Thymus (tissue), 11 donors: ENCODE measurements at regions not wholly inside any gene's neighbourhood (a gene's known extent, or its start where the extent isn't known, plus 50 kb on each side); places are given as distances from the start of the nearest gene placed in this dataset.

Experiments used
- DNase-seq, 9 donors: peaks; one replicate each; pipeline ENCODE4 v3.0.0-alpha.2; 2013; ENCODE audit warnings: low spot score in 9 of 9, low read depth in 6 of 9, missing footprints in 1 of 9
- H3K27ac ChIP-seq, 2 donors: one replicate each; pipeline ENCODE4 v1.5.1; 2013; ENCODE audit warnings: control low read depth in 1 of 2, low read depth in 1 of 2, low read length in 1 of 2, mild to moderate bottlenecking in 1 of 2, moderate library complexity in 1 of 2
- H3K27me3 ChIP-seq, 2 donors: one replicate each; pipeline ENCODE4 v1.5.1; 2013; ENCODE audit warnings: low read length in 1 of 2; ENCODE audit not compliant: control insufficient read depth in 2 of 2, insufficient read depth in 1 of 2
- H3K36me3 ChIP-seq, 2 donors: one replicate each; pipeline ENCODE4 v1.5.1; 2013; ENCODE audit warnings: low read length in 1 of 2, mild to moderate bottlenecking in 1 of 2, moderate library complexity in 1 of 2; ENCODE audit not compliant: control insufficient read depth in 2 of 2, insufficient read depth in 2 of 2
- H3K4me1 ChIP-seq, 2 donors: one replicate each; pipeline ENCODE4 v1.5.1; 2013; ENCODE audit warnings: low read length in 2 of 2; ENCODE audit not compliant: control insufficient read depth in 2 of 2, insufficient read depth in 2 of 2
- H3K4me3 ChIP-seq, 2 donors: one replicate each; pipeline ENCODE4 v1.5.1; 2013; ENCODE audit warnings: low read length in 2 of 2, control low read depth in 1 of 2, mild to moderate bottlenecking in 1 of 2
- H3K9me3 ChIP-seq, 2 donors: one replicate each; pipeline ENCODE4 v1.5.1; 2013; ENCODE audit warnings: low read length in 1 of 2, mild to moderate bottlenecking in 1 of 2; ENCODE audit not compliant: control insufficient read depth in 2 of 2, insufficient read depth in 1 of 2
- WGBS: extraction: QIAGEN DNeasy Blood & Tissue Kit; methylation state at CpG from one replicate; pipeline ENCODE4 v1.1.7; 2013; 5-methylcytosine and 5-hydroxymethylcytosine counted together
- donor health status: healthy.

DNA sequence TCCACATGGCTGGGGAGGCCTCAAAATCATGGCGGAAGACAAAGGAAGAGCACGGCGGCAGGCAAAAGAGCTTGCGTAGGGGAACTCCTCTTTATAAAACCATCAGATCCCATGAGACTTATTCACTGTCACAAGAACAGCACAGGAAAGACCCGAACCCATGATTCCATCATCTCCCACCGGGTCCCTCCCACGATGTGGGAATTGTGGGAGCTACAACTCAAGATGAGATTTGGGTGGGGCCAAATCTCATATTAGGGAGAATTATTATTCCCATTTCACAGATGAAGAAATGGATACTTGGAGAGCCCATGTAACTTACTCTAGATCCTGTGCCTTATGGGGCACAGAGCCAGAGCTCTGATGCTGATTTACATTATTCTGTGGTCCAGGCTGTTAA lies 322.6 kb downstream of the PCNX1 start:
- H3K27me3 ChIP-seq = no peaks in the 10 kb centered on the region
- no peaks in the 10 kb centered on the region for H3K4me1 ChIP-seq
- H3K4me3 ChIP-seq = no peak overlapping the region
- DNase-seq = no peak
- WGBS = 91% methylated on average over 7 of the region's 7 CpGs
- no peaks in the 10 kb centered on the region for H3K36me3 ChIP-seq
- no peak overlapping the region for H3K27ac ChIP-seq
- H3K9me3 ChIP-seq = peaks cover 0 to 3% of the 10 kb centered on the region in 2 donors

DNA sequence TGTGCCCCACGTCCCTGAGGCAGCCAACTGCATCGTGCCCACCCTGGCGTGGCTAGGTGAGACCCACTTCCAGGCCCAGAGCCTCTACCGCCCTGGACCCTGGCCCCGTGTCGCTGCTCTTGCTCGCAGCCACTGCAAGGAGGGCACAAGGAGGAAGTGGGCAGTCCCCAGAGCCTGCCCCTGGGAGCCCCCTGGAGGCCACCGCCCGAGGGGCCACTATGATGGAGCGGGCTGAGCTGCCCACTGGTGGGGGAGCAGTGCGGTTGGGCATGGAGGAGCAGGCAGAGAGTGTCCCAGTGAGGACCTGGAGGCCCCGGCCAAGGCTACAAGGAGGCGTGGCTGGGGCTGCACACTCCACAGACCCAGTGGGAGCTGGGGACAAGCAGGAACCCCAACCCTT lies 323.6 kb downstream of the PCNX1 start:
- no peak overlapping the region for H3K4me3 ChIP-seq
- H3K27ac ChIP-seq = no peak overlapping the region
- WGBS = 97% methylated on average over 13 of the region's 13 CpGs
- H3K27me3 ChIP-seq = no peaks in the 10 kb centered on the region
- H3K4me1 ChIP-seq = no peaks in the 10 kb centered on the region
- H3K9me3 ChIP-seq = peaks cover 0 to 3% of the 10 kb centered on the region in 2 donors
- no peaks in the 10 kb centered on the region for H3K36me3 ChIP-seq
- DNase-seq = no peak

DNA sequence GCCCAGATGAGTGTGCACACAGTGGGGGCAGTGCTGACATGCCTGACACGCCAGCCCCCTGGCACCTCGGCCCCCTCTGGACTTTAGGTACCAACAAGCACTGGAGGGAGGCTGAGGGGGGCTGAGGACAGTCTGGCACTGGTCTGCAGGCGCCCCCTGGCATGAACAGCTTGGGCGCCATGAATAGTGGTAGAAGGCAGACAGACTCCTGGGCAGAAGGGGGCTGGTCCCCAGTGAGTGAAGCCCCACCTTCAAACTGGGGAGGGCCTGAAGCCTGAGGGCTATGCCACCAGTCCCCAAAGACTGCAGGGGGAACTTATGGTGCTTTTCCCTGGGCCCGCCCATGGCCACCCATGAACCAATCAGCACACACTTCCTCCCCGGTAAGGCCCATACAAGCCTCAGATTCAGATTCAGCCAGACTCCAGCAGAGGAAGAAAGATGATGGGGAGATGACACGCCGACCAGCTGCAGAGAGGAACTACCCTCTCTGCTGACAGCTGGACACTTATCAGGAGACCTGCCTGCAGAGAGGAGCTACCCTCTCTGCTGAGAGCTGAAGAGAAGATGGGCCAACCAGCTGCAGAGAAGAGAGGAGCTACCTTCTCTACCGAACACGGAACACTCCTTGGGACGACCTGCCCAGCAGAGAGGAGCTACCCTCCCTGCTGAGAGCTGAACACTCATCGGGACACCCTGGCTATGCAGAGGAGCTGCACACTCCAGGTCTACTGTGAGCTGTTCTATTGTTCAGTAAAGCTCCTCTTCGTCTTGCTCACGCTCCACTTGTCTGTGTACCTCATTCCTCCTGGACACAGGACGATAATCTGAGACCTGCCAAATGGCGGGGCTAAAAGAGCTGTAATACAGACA lies 324.5 kb downstream of the PCNX1 start:
- H3K4me1 ChIP-seq = no peaks in the 10 kb centered on the region
- H3K9me3 ChIP-seq = peaks cover 0 to 3% of the 10 kb centered on the region in 2 donors
- no peaks in the 10 kb centered on the region for H3K27me3 ChIP-seq
- WGBS = 96% methylated on average over 16 of the region's 16 CpGs
- DNase-seq = peak in 2 of 9 donors; percentile 5 to 31
- H3K36me3 ChIP-seq = no peaks in the 10 kb centered on the region
- no peak overlapping the region for H3K27ac ChIP-seq
- no peak overlapping the region for H3K4me3 ChIP-seq

DNA sequence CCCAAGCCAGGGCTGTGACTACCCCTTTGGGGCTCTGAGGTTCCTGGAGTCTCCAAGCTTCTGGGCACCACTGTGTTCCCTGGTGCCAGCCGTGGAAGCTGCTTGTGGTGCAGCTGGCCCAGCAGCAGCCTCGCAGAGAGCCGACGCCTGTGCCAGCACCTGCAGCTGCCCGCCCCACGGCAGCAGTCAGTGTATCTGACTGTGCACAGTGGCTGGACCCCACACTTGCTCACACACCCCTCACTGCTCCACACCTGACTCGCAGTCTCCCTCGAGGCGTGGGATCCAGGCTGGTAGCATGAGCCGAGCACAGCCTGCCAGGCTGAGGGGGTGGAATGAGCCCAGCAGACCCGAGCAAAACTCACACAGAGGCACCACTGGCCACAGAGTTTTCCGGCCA lies 325.2 kb downstream of the PCNX1 start:
- peaks cover 0 to 3% of the 10 kb centered on the region in 2 donors for H3K9me3 ChIP-seq
- no peak for DNase-seq
- WGBS = 95% methylated on average over 12 of the region's 12 CpGs
- no peaks in the 10 kb centered on the region for H3K36me3 ChIP-seq
- no peak overlapping the region for H3K27ac ChIP-seq
- no peak overlapping the region for H3K4me3 ChIP-seq
- no peaks in the 10 kb centered on the region for H3K27me3 ChIP-seq
- H3K4me1 ChIP-seq = no peaks in the 10 kb centered on the region

DNA sequence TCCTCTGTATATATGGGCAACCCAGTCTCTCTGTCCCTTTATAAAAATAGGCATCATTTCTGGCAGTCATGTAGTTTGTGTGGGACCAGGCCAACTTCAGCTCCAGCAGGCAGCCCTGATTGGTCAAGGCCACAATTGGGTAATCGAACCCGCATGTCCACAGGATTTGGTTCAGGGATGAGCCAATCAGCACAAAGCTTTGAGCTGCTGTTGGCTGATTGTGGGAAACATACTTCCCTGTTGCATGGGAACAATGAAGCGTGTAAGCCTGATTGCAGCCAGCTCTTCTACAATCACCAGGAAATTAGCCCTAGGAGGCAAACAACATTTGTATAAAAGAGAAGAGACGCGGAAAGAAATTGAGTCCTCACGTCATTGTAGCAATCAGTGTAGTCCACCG lies 328.6 kb downstream of the PCNX1 start:
- Histone ChIP-seq H3K36me3 (no peaks in the 10 kb centered on the region), H3K9me3 (no peaks in the 10 kb centered on the region), H3K27me3 (no peaks in the 10 kb centered on the region), H3K4me3 (no peak overlapping the region), H3K4me1 (peaks cover 0 to 8% of the 10 kb centered on the region in 2 donors), H3K27ac (no peak overlapping the region)
- WGBS = 91% methylated on average over 7 of the region's 7 CpGs
- no peak for DNase-seq

DNA sequence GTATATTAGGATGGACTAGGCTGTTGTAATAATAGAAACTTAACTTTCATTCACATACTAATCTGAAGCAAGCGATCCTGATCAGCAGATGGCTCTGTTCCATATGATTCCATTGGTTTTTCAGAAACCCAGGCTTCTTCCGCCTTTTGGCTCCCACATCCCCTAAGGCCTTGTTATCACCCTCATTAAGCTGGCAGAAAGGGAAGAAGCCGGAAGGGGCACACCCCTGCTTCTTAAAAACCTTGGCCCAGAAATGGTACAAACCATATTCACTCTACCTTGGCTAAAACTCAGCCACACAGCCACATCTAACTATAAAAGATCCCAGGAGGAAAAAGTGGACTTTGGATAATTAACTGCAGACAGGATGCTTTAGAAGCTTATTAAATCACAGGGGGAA lies 329.2 kb downstream of the PCNX1 start:
- Histone ChIP-seq H3K27me3 (no peaks in the 10 kb centered on the region), H3K27ac (no peak overlapping the region), H3K9me3 (no peaks in the 10 kb centered on the region), H3K4me3 (no peak overlapping the region), H3K36me3 (no peaks in the 10 kb centered on the region), H3K4me1 (peaks cover 0 to 8% of the 10 kb centered on the region in 2 donors)
- WGBS = 95% methylated on average over 3 of the region's 3 CpGs
- no peak for DNase-seq

DNA sequence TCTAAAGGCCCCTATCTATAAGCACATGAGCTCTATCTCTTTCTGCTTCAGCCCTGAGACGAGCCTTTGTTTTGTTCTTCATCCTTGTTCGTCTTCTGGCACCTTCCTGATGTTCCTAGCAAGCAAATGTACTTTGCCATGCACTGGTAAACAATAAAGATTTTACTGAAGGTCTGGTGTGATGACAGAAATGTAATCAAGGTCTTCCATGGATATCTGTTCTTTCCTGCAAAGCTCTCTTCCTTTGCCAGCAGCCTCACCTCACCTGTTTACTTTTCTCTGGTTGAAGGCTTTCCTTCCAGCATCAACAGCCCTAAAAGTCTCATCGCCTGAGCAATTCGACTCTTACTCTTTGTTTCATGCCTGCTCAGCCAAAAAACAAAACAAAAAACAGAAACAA lies 330.3 kb downstream of the PCNX1 start:
- WGBS = 94% methylated on average over 4 of the region's 4 CpGs
- Histone ChIP-seq H3K27me3 (no peaks in the 10 kb centered on the region), H3K27ac (no peak overlapping the region), H3K9me3 (no peaks in the 10 kb centered on the region), H3K36me3 (no peaks in the 10 kb centered on the region), H3K4me1 (peaks cover 0 to 8% of the 10 kb centered on the region in 2 donors), H3K4me3 (no peak overlapping the region)
- DNase-seq = no peak

DNA sequence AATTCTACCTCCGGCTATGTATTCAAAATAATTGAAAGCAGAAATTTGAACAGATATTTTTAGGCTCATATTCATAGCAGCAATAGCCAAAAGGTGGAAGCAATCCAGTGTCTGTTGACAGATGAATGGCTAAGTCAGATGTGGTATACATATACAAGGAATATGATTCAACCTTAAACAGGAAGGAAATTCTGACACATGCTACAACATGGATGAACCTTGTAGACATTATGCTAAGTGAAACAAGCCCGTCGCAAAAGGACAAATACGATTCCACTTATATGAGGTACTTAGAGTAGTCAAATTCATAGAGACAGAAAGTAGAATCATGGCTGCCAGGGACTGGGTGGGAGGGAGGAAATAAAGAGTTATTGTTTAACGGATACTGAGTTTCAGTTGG lies 331.6 kb downstream of the PCNX1 start:
- Histone ChIP-seq H3K4me1 (peaks cover 0 to 8% of the 10 kb centered on the region in 2 donors), H3K4me3 (no peak overlapping the region), H3K9me3 (no peaks in the 10 kb centered on the region), H3K27me3 (no peaks in the 10 kb centered on the region), H3K27ac (no peak overlapping the region), H3K36me3 (no peaks in the 10 kb centered on the region)
- no peak for DNase-seq
- 98% methylated on average over 5 of the region's 5 CpGs for WGBS

DNA sequence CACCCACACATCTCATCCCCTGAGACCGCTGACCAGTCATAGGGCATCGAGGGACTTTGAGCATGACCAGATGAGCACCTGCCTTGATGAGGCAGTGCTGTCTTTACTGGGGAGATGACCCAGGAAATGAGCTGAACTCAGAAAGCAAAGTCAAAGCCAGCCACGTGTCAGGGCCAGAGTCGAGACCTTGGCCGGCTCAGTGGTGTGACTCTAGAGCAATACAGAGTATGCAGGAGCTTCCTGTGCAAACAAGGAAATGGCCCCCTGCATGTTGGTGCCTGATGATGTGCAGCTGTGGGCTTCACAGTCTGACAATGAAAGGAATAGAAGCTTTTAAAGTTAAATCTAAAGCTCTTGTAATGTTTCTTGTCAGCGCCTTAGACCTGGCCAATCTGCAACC lies 332.9 kb downstream of the PCNX1 start:
- peaks cover 0 to 8% of the 10 kb centered on the region in 2 donors for H3K4me1 ChIP-seq
- 69% methylated on average over 6 of the region's 6 CpGs for WGBS

More for the DNA sequence above, 332.9 kb downstream of the PCNX1 start:
- H3K36me3 ChIP-seq = no peaks in the 10 kb centered on the region
- no peaks in the 10 kb centered on the region for H3K9me3 ChIP-seq
- H3K27ac ChIP-seq = no peak overlapping the region
- H3K4me3 ChIP-seq = no peak overlapping the region
- no peaks in the 10 kb centered on the region for H3K27me3 ChIP-seq
- DNase-seq = peak in 2 of 9 donors; percentile 7 to 26
